ENCODE measurements at regions not wholly inside any gene's neighbourhood (a gene's known extent, or its start where the extent isn't known, plus 50 kb on each side); places are given as distances from the start of the nearest gene placed in this dataset.

GRCh38 chr7:153518201-153518984 is 533.8 kb upstream of the DPP6 start:
- intact Hi-C loops (cut with DNase I), result no loop called here
- H3K36me3 ChIP-seq, result no peaks in the 10 kb centered on the region

GRCh38 chr7:153521370-153521769 is 530.8 kb upstream of the DPP6 start:
- Histone ChIP-seq H3K27me3 (no peaks in the 10 kb centered on the region), H3K27ac (no peak overlapping the region), H3K4me1 (no peaks in the 10 kb centered on the region), H3K9me3 (no peaks in the 10 kb centered on the region), H3K36me3 (no peaks in the 10 kb centered on the region), H3K4me3 (no peak overlapping the region)
- WGBS (ENCODE audit: insufficient coverage, low coverage, low lambda C conversion rate, missing lambda C conversion rate), result 57% methylated on average over 5 of the region's 5 CpGs
- intact Hi-C loops (cut with DNase I), result no loop called here
- DNase-seq (no peak), ATAC-seq (no peak)
- TF ChIP-seq POLR2A (IDR thresholded peaks at IDR 0.05) (no peak), CTCF (IDR thresholded peaks at IDR 0.05) (no peak)

More at GRCh38 chr7:153518201-153518984, 533.8 kb upstream of the DPP6 start:
- Histone ChIP-seq H3K9me3 (no peaks in the 10 kb centered on the region), H3K27me3 (no peaks in the 10 kb centered on the region), H3K4me3 (no peak overlapping the region), H3K4me1 (no peaks in the 10 kb centered on the region), H3K27ac (no peak overlapping the region)
- ATAC-seq, result no peak
- TF ChIP-seq CTCF (IDR thresholded peaks at IDR 0.05), result no peak
- no peak for TF ChIP-seq POLR2A (IDR thresholded peaks at IDR 0.05)
- WGBS (ENCODE audit: insufficient coverage, low coverage, low lambda C conversion rate, missing lambda C conversion rate), result 58% methylated on average over 6 of the region's 6 CpGs
- no peak for DNase-seq

DNA sequence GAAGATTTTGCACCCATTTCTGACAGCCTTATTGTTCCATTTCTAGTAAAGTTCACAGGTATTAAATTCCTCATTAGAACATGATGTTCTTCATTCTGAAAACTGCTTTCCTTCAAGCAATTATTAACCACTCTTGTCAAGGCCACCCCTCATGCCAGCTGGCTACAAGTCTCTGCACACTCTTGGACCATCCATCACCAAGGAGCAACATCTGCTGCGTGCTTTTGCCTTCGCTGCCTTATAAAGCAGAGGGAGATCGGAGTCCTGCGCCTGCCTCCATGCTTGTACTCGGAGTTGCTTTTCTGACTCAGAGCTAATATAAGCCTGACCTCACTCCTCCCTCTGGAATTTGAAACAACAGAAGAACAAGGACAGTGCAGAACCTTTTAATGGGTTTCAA is 529.9 kb upstream of the DPP6 start:
- no peak for ATAC-seq
- no peak overlapping the region for H3K4me3 ChIP-seq
- H3K27me3 ChIP-seq, result no peaks in the 10 kb centered on the region
- H3K36me3 ChIP-seq, result no peaks in the 10 kb centered on the region
- TF ChIP-seq CTCF (IDR thresholded peaks at IDR 0.05), result no peak
- TF ChIP-seq POLR2A (IDR thresholded peaks at IDR 0.05), result no peak
- WGBS (ENCODE audit: insufficient coverage, low coverage, low lambda C conversion rate, missing lambda C conversion rate), result 29% methylated on average over 3 of the region's 5 CpGs
- intact Hi-C loops (cut with DNase I), result no loop called here
- H3K4me1 ChIP-seq, result no peaks in the 10 kb centered on the region
- no peak overlapping the region for H3K27ac ChIP-seq
- DNase-seq, result no peak
- no peaks in the 10 kb centered on the region for H3K9me3 ChIP-seq

DNA sequence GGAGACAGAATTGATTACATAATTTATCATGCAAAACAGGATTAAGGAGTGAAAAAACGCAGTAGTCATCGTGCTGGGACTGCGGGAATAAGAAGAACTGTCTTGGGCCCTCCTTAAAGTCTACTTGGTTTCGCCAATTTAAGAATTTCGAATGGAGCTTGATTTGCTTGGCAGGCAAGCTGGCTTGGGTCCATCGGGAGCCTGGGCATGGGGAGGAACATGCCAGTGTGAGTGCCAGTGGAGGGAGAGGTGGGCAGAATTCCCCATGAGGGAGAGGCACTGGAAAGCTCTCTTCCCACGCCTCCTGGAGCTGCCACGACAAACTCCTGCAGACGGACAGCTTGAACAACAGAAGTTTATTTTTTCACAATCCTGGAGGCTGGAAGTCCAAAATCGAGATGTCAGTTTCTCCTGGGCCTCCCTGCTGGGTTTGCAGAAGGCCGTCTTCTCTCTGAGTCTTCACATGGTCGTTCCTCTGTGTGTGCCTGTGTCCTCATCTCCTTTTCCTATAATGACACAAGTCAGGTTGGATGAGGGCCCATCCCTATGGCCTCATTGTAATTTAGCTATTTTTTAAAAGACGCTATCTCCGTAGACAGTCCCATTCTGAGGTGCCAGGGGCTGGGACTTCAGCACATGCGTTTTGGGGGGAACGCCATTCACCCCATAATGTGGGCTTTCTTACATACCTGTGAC is 528.7 kb upstream of the DPP6 start:
- ATAC-seq, result no peak
- H3K4me1 ChIP-seq, result no peaks in the 10 kb centered on the region
- DNase-seq, result no peak
- no peak overlapping the region for H3K27ac ChIP-seq
- intact Hi-C loops (cut with DNase I), result no loop called here
- no peaks in the 10 kb centered on the region for H3K36me3 ChIP-seq
- H3K4me3 ChIP-seq, result no peak overlapping the region
- no peaks in the 10 kb centered on the region for H3K9me3 ChIP-seq
- no peaks in the 10 kb centered on the region for H3K27me3 ChIP-seq
- no peak for TF ChIP-seq POLR2A (IDR thresholded peaks at IDR 0.05)
- TF ChIP-seq CTCF (IDR thresholded peaks at IDR 0.05), result no peak
- WGBS (ENCODE audit: insufficient coverage, low coverage, low lambda C conversion rate, missing lambda C conversion rate), result 59% methylated on average over 13 of the region's 16 CpGs
